ENCODE measurements at regions not wholly inside any gene's neighbourhood (a gene's known extent, or its start where the extent isn't known, plus 50 kb on each side); places are given as distances from the start of the nearest gene placed in this dataset.
"Not testable (repeated sequence)": the region's sequence is repeated elsewhere in the genome, so short reads cannot be mapped to it uniquely, and the experiment has no call there.

DNA sequence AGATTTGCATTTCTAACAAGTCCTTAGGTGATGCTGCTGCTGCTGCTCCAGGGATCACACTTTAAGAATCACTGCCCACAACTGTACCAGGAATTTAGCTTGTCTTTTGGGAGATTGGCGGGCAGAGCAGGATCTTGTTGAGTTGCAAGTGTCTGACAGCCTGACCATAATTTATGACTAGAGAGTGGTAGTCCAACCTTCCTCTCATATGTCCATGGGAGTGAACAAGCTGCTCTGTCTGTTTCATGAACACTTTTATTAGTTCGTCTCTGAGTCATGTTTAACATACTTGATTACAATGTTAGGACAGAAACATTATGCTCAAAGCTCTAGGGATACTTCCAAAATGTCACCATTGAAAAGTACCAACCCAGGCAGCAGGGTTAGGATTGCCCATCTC, 169.6 kb downstream of the TGFB2 start:
- H3K4me1 Mint-ChIP-seq (ENCODE audit: low read depth) = no peaks in the 10 kb centered on the region
- H3K4me3 Mint-ChIP-seq = no peak overlapping the region
- peaks cover 10% of the 10 kb centered on the region for H3K27me3 Mint-ChIP-seq
- intact Hi-C loops (cut with micrococcal nuclease) = no loop called here
- H3K9me3 Mint-ChIP-seq = no peaks in the 10 kb centered on the region
- no peak for DNase-seq
- ChIA-PET POLR2A (no interaction called here), CTCF (interaction anchor here (1.1 kb wide), 1 partner anchor 175 kb away, joined by 3 read pairs; no protein-coding TSS in a partner anchor)
- no peaks in the 10 kb centered on the region for H3K36me3 Mint-ChIP-seq
- no peak overlapping the region for H3K27ac Mint-ChIP-seq

DNA sequence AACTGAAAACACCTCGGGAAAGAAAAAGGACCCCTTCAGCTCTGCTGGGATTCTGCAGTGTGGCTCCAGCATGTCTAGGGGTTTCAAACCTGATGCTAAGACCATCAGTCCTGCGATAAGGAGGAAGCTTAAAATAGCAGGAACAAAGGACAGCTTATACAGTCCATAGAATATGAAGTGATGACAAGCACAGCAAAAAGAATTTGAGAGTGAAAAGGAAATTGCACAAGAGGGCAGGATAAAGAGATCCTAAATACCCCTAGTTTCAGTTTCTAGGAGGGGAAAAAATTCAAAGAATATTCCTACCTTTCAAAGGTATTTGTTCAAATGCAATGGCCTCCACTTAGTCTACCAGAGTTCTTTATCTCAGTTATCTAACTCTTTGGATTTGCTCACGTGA, 171.4 kb downstream of the TGFB2 start:
- H3K27ac Mint-ChIP-seq = no peak overlapping the region
- intact Hi-C loops (cut with micrococcal nuclease) = no loop called here
- H3K36me3 Mint-ChIP-seq = no peaks in the 10 kb centered on the region
- ChIA-PET CTCF (interaction anchor here (1.2 to 1.5 kb wide), 2 partner anchors 178 to 187 kb away, joined by 4 to 5 read pairs; no protein-coding TSS in a partner anchor), POLR2A (no interaction called here)
- no peaks in the 10 kb centered on the region for H3K9me3 Mint-ChIP-seq
- DNase-seq = no peak
- no peak overlapping the region for H3K4me3 Mint-ChIP-seq
- H3K4me1 Mint-ChIP-seq (ENCODE audit: low read depth) = no peaks in the 10 kb centered on the region
- peaks cover 12% of the 10 kb centered on the region for H3K27me3 Mint-ChIP-seq

DNA sequence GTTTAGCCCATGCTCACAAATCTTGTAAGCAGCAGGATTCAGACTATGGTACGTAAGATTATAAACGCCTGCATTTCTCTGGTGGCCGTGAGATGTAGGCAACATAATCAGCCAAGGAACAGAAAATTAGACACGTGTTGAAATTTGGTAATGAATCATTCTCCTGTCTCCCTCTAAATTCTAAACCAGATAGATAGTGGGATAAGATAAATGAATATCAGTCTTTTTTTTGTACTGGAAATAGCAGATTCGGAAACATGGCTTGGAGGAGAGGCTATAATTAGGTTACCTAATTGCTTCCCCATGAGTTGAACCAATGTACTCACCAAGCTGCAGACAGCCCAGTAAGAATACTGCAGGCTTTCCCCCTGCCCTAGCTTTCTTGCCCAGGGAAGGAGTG, 172.3 kb downstream of the TGFB2 start:
- ChIA-PET POLR2A (no interaction called here), CTCF (interaction anchor here (1.5 kb wide), 1 partner anchor 179 kb away, joined by 5 read pairs; no protein-coding TSS in a partner anchor)
- DNase-seq = no peak
- Mint-ChIP-seq H3K9me3 (no peaks in the 10 kb centered on the region), H3K4me3 (no peak overlapping the region), H3K27ac (no peak overlapping the region), H3K36me3 (no peaks in the 10 kb centered on the region), H3K27me3 (peaks cover 12% of the 10 kb centered on the region), H3K4me1 (ENCODE audit: low read depth) (no peaks in the 10 kb centered on the region)
- intact Hi-C loops (cut with micrococcal nuclease) = no loop called here

DNA sequence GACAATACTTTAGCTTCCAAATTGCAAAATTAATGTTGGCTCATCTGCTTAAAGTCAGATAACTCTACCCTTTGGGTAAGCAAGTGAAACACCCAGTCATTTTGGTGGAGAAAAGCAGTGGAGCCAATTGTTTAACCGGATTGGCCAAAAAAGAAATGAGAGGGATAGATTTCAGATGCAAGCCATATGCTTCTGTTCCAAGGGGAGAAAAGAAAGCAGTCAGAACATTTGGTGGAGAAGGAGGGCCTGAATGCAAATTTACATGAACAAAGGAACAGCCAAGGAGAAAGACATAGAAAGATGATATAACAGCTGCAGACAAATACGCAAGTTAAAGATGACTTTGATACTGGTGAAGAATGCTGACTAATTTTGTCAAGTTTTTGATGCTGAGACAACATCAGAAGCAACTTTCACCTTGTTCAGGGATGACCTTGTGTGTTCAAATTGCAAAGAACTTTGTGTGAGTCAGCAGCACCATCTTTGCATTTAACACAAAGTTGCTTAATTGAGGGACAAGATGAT, 173.1 kb downstream of the TGFB2 start:
- no peaks in the 10 kb centered on the region for H3K4me1 Mint-ChIP-seq (ENCODE audit: low read depth)
- no peaks in the 10 kb centered on the region for H3K9me3 Mint-ChIP-seq
- no peak for DNase-seq
- intact Hi-C loops (cut with micrococcal nuclease) = no loop called here
- H3K27me3 Mint-ChIP-seq = peaks cover 12% of the 10 kb centered on the region
- no peaks in the 10 kb centered on the region for H3K36me3 Mint-ChIP-seq
- ChIA-PET CTCF (interaction anchor here (1.5 kb wide), 1 partner anchor 180 kb away, joined by 5 read pairs; no protein-coding TSS in a partner anchor), POLR2A (no interaction called here)
- no peak overlapping the region for H3K4me3 Mint-ChIP-seq
- H3K27ac Mint-ChIP-seq = no peak overlapping the region

DNA sequence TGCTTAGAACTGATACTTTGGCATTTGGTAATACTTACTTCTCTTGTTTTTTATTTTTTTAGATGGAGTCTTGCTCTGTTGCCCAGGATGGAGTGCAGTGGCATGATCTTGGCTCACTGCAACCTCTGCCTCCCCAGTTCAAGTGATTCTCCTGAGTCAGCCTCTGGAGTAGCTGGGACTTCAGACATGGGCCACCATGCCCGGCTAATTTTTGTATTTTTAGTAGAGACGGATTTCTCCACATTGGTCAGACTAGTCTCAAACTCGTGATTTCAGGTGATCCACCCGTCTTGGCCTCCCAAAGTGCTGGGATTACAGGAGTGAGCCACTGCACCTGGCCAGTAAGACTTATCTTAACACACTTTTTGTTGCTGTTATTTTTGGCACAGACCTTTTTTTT, 175.5 kb downstream of the TGFB2 start:
- CTCF ChIA-PET = interaction anchor here (0.6 to 2.9 kb wide), 7 partner anchors 9 to 228 kb away, joined by 3 to 13 read pairs (median 4); partner anchors contain the start of gene TGFB2
- H3K4me3 Mint-ChIP-seq; H3K9me3 Mint-ChIP-seq; H3K4me1 Mint-ChIP-seq (ENCODE audit: low read depth); H3K27ac Mint-ChIP-seq; H3K36me3 Mint-ChIP-seq; DNase-seq; POLR2A ChIA-PET: not testable (repeated sequence)
- intact Hi-C loops (cut with micrococcal nuclease) = loop anchor here (1.0 kb wide), 2 partner anchors 181 to 190 kb away; no protein-coding TSS in a partner anchor
- peaks cover 11% of the 10 kb centered on the region for H3K27me3 Mint-ChIP-seq

DNA sequence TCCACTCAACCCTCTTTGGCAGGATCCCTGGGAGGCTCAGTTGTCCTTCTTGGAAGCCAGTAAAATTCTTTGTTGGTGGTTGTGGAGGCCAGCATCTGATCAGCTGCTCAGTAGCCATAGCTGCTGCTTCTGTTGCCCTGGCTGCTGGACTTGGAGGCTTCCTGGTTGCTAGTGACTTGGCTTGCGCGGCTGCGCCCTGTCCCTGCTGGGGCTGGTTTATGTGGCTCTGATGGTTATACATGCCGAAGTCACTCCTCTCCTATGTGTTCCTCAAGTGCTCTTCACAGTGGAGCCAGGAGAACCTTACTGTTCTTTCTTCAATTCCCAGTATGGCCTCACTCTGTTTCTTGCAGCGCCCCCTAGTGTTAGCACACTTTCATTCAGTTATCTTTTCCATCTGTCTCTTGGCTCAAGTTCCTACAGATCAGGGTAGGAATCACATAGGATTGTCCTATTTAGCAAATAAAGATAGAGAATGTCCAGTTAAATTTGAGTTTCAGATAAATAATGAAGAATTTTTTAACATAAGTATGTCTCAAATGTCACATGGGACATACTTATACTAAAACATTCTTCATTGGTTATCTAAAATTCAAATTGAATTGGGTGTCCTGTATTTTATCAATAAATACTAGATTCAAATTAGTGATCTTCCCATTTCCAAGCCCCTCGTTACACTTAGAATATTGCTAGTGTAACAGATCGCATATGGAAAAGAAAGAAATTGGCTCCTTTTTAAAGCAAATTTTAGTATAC, 176.5 kb downstream of the TGFB2 start:
- Mint-ChIP-seq H3K27me3 (peaks cover 11% of the 10 kb centered on the region), H3K9me3 (no peaks in the 10 kb centered on the region), H3K4me1 (ENCODE audit: low read depth) (no peaks in the 10 kb centered on the region), H3K27ac (no peak overlapping the region), H3K36me3 (no peaks in the 10 kb centered on the region), H3K4me3 (no peak overlapping the region)
- CTCF ChIA-PET = interaction anchor here (0.6 to 2.9 kb wide), 5 partner anchors 9 to 191 kb away, joined by 3 to 13 read pairs (median 9); no protein-coding TSS in a partner anchor
- peak; percentile 50 for DNase-seq
- intact Hi-C loops (cut with micrococcal nuclease) = loop anchor here (1.0 kb wide), 2 partner anchors 182 to 191 kb away; no protein-coding TSS in a partner anchor
- POLR2A ChIA-PET = no interaction called here

DNA sequence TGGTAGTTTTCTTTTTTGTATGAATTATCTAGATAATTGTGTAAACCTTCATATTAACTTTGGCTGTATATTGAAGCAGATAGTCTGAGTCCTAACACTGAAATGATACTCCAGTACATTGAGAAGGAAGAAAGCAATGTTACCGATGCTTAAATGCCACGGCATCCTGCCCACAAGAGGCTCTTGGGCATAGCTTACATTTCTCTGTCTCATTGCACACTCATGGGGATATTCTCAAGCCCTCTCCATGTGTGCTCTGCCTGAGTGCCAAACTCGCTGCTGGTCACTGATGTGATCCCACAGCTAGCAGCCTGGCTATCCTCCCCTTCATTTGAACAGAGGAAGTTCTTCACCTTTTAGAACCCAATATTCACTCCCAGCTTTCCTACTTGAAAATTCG, 179.4 kb downstream of the TGFB2 start:
- DNase-seq = no peak
- Mint-ChIP-seq H3K36me3 (no peaks in the 10 kb centered on the region), H3K9me3 (no peaks in the 10 kb centered on the region), H3K27ac (no peak overlapping the region), H3K4me3 (no peak overlapping the region), H3K4me1 (ENCODE audit: low read depth) (no peaks in the 10 kb centered on the region), H3K27me3 (peaks cover 2% of the 10 kb centered on the region)
- ChIA-PET POLR2A (no interaction called here), CTCF (interaction anchor here (2.3 kb wide), 1 partner anchor 195 kb away, joined by 7 read pairs; no protein-coding TSS in a partner anchor)
- intact Hi-C loops (cut with micrococcal nuclease) = no loop called here

DNA sequence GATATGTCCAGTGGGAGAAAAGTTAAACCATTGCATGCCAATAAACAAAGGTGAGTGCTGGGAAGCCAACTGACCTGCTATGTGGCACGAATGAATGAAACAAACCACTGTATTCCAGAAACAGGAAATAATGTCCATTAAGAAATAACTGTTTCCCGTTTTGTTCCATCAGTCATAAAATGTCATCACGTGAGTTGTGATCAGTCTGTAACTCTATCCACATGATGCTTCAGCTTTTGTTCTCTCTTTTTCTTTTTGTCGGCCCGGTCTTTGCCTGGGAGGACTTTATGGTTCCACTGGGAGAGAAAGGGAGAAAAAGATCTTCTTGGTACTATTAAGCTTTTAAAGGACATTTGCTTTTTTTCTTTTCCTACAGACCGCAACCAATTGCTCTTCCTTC, 179.9 kb downstream of the TGFB2 start:
- H3K27ac Mint-ChIP-seq = no peak overlapping the region
- intact Hi-C loops (cut with micrococcal nuclease) = no loop called here
- DNase-seq = no peak
- H3K4me1 Mint-ChIP-seq (ENCODE audit: low read depth) = no peaks in the 10 kb centered on the region
- peaks cover 2% of the 10 kb centered on the region for H3K27me3 Mint-ChIP-seq
- POLR2A ChIA-PET = no interaction called here
- H3K9me3 Mint-ChIP-seq = no peaks in the 10 kb centered on the region
- CTCF ChIA-PET = interaction anchor here (2.3 kb wide), 1 partner anchor 195 kb away, joined by 7 read pairs; no protein-coding TSS in a partner anchor
- no peak overlapping the region for H3K4me3 Mint-ChIP-seq
- H3K36me3 Mint-ChIP-seq = no peaks in the 10 kb centered on the region

DNA sequence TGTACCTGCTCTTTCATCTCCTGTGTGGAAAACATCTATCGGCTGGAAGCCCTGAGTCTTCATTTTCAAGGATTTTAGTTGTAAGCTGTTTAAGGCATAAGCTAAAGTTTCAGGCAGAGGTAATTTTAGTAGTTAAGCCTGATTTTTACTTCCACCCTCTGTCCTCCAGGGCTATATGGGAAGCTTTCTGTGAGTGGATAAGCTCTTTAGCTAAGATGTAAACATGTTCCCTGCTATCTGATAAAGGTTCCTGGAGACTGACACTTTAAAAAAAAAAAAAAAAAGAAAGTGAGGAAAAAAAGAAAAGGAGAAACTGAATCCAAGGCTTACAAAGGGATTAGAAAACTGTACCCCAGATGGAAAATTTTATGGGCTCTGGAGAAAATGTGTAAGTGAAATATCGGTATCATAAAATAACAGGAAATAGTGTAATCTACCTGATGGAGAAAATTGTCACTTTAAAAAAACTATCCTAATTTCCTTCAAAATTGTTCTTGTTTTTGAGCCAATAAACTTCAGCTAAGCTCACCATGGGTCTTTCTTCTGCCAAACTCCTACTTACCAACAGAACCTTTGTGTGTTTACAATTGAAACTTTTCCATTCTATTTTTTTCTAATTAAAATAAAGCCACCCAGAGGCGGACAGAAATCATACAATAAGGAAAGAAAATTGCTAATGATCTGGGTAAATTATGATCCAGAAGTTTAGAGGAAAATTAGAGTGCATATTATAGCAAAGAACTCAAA, 180.5 kb downstream of the TGFB2 start:
- Mint-ChIP-seq H3K4me3 (no peak overlapping the region), H3K27ac (no peak overlapping the region), H3K4me1 (ENCODE audit: low read depth) (no peaks in the 10 kb centered on the region), H3K27me3 (no peaks in the 10 kb centered on the region), H3K36me3 (no peaks in the 10 kb centered on the region), H3K9me3 (no peaks in the 10 kb centered on the region)
- ChIA-PET POLR2A (no interaction called here), CTCF (interaction anchor here (2.3 kb wide), 1 partner anchor 196 kb away, joined by 7 read pairs; no protein-coding TSS in a partner anchor)
- intact Hi-C loops (cut with micrococcal nuclease) = no loop called here
- DNase-seq = no peak

DNA sequence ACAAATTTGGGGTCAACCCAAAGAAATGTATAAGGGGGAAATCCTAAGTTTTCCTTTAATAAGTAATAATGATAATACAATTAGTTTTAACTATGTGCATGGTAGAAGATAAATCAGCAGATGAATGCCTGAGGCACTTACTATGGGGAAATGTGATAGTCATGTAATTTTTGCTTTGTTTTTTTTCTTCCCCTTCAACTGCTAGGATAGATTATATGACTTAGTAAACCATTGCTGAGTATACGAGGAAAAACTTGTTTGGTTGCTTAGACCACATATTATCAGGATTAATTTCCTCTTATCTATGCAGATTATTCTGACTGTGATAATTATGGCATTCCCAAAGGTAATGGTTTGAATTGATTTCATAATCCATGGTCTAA, 181.1 kb downstream of the TGFB2 start:
- CTCF ChIA-PET = interaction anchor here (2.3 kb wide), 1 partner anchor 197 kb away, joined by 7 read pairs; no protein-coding TSS in a partner anchor
- H3K27me3 Mint-ChIP-seq = no peaks in the 10 kb centered on the region
- no peak overlapping the region for H3K27ac Mint-ChIP-seq
- H3K4me1 Mint-ChIP-seq (ENCODE audit: low read depth) = no peaks in the 10 kb centered on the region
- no peaks in the 10 kb centered on the region for H3K9me3 Mint-ChIP-seq
- POLR2A ChIA-PET = no interaction called here
- no peaks in the 10 kb centered on the region for H3K36me3 Mint-ChIP-seq
- no peak overlapping the region for H3K4me3 Mint-ChIP-seq
- no peak for DNase-seq
- intact Hi-C loops (cut with micrococcal nuclease) = no loop called here

DNA sequence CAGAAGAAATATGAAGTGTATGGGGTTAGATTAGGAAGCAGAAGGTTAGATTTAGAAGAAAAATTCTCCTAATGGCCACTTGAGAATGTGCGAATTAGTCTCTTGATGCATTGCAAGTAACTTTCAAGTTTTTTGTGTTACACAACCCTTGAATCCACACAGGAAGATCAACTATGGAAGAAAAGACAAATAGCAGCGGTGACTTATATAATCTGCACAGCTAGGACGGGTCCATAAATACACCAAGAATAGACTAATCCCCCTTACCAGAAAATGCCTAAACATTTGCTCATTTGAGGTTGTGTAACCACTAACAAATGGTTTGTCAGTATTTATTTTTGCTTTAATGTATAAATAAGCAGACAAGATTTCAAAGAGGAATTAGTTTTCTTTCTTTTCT, 182.6 kb downstream of the TGFB2 start:
- Mint-ChIP-seq H3K36me3 (no peaks in the 10 kb centered on the region), H3K4me3 (no peak overlapping the region), H3K9me3 (no peaks in the 10 kb centered on the region), H3K4me1 (ENCODE audit: low read depth) (no peaks in the 10 kb centered on the region), H3K27ac (no peak overlapping the region), H3K27me3 (no peaks in the 10 kb centered on the region)
- POLR2A ChIA-PET = no interaction called here
- intact Hi-C loops (cut with micrococcal nuclease) = no loop called here
- CTCF ChIA-PET = no interaction called here
- DNase-seq = no peak

DNA sequence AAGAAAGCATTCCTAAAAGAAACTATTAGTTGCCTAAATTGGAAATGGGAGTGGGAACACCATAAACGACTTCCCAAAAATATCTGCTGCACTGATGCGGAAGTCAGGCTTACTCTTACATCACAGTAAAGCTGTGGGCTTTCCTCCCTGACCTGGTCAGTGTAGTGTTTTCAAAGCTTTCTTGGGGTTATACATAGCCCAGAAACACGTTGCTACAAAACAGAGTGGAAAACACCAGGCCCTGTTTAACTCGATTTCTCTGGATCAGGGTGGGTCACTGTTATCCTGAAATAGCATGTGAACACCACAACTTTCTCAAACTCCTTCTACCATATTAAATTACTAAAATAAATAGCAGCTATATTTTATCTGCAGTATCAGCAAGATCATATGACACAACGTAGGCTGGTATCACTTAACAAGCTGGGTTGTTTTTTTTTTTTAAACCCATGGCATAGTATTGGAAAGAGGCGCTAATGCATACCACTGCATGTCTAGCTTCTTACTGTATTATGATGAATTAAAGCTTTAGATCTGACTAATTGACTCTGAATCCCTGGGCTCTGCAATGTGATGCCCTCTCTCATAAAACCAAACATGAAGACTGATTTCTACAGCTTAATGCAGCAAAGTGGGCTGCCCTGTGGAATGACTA, 184.6 kb downstream of the TGFB2 start:
- DNase-seq = no peak
- Mint-ChIP-seq H3K27me3 (peaks cover 3% of the 10 kb centered on the region), H3K27ac (no peak overlapping the region), H3K36me3 (no peaks in the 10 kb centered on the region), H3K4me1 (ENCODE audit: low read depth) (no peaks in the 10 kb centered on the region), H3K9me3 (no peaks in the 10 kb centered on the region), H3K4me3 (no peak overlapping the region)
- POLR2A ChIA-PET = no interaction called here
- intact Hi-C loops (cut with micrococcal nuclease) = no loop called here
- CTCF ChIA-PET = interaction anchor here (2.5 kb wide), 1 partner anchor 9 kb away, joined by 11 read pairs; no protein-coding TSS in a partner anchor
